ENCODE measurements at regions not wholly inside any gene's neighbourhood (a gene's known extent, or its start where the extent isn't known, plus 50 kb on each side); places are given as distances from the start of the nearest gene placed in this dataset.

DNA sequence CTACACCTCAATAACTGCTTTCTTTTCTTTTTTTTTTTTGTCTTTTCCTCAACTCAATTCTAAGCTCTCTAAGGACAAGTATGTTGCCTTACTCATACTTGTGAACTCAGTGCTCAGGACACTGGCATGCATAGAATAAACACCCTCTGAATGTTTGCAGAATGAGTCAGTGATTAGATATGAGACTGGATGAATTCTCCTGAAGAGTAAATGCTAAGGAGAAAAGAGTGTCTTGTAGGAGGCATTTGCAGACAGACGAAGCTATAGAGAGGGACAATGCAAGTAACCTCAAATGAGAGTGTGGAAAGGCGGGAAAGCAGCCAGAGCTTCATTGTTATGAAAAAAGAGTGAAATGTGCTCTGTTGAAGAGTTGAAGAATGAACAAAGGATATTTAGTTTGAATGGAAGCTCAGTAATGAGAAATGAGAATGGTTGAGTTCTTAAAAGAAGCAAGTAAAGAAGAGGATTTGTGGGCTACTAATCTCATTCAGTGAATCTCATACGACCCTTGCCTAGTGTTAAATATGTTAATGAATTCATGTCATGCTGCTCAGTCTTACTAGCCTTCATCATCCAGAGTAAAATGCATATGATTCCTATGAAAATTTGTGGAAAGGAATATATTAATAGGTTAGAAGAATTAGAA is 166.1 kb upstream of the DPYD start:
- no peaks in the 10 kb centered on the region for H3K27me3 Mint-ChIP-seq (ENCODE audit: low read depth)
- no peaks in the 10 kb centered on the region for H3K36me3 Mint-ChIP-seq (ENCODE audit: low read depth)
- H3K4me3 Mint-ChIP-seq: no peak overlapping the region
- no peaks in the 10 kb centered on the region for H3K4me1 Mint-ChIP-seq
- no peaks in the 10 kb centered on the region for H3K9me3 Mint-ChIP-seq
- no peak overlapping the region for H3K27ac Mint-ChIP-seq
- no peak for TF ChIP-seq CTCF (IDR thresholded peaks at IDR 0.05; ENCODE audit: unreplicated experiment in 3 of 3)

DNA sequence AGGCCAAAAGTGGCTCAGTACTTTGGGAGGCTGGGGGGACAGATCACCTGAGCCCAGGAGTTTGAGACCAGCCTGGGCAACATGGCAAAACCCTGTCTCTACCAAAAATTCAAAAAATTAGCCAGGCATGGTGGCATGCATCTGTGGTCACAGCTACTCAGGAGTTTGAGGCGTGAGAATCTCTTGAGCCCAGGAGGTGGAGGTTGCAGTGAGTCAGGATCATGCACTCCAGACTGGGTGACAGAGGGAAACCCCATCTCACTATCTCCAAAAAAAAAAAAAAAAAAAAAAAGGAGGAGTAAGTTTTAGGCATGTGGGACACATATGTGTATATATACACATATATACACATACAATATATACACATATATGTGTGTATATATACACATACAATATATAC is 165.3 kb upstream of the DPYD start:
- no peaks in the 10 kb centered on the region for H3K27me3 Mint-ChIP-seq (ENCODE audit: low read depth)
- H3K4me3 Mint-ChIP-seq: no peak overlapping the region
- H3K36me3 Mint-ChIP-seq (ENCODE audit: low read depth): no peaks in the 10 kb centered on the region
- no peak for TF ChIP-seq CTCF (IDR thresholded peaks at IDR 0.05; ENCODE audit: unreplicated experiment in 3 of 3)
- H3K27ac Mint-ChIP-seq: no peak overlapping the region
- H3K4me1 Mint-ChIP-seq: no peaks in the 10 kb centered on the region
- H3K9me3 Mint-ChIP-seq: no peaks in the 10 kb centered on the region

DNA sequence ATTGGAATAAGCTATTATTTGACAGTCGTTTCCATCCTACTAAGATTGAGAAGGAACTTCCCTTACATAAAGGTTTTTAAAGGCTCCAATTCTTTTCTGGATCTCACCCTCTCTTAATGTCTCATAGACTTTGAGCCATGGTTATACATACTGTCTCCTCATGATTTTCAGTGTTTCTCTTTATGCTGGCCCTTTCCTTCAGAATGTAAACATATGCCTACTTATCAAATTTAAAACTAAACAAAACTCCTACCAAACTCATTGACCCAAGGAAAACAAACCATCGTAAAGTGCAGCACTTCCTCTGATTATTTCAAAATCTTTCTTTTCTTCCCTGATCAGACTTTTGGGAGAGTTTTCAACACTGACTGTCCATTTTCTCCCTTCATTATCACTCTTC is 163.4 kb upstream of the DPYD start:
- H3K4me1 Mint-ChIP-seq: no peaks in the 10 kb centered on the region
- H3K36me3 Mint-ChIP-seq (ENCODE audit: low read depth): no peaks in the 10 kb centered on the region
- no peak for TF ChIP-seq CTCF (IDR thresholded peaks at IDR 0.05; ENCODE audit: unreplicated experiment in 3 of 3)
- no peak overlapping the region for H3K27ac Mint-ChIP-seq
- no peaks in the 10 kb centered on the region for H3K9me3 Mint-ChIP-seq
- H3K4me3 Mint-ChIP-seq: no peak overlapping the region
- H3K27me3 Mint-ChIP-seq (ENCODE audit: low read depth): no peaks in the 10 kb centered on the region

DNA sequence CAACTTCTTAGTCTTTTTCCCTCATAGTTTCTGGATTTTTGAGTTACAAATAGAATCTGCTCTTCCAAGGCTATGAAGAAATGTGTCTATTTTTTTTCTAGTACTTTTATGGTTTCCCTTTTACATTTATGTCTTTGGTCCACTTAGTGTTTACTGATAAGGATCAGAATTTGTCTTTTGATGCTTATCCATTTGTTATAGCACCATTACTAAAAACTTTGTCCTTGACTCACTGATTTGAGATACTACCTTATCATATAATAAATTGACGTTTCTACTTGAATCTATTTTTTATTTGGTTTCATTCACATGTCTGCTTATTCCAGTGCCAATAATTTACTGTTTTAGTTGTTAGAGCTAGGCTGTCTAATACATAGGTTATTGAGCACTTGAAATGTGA is 161.1 kb upstream of the DPYD start:
- Mint-ChIP-seq H3K4me1 (no peaks in the 10 kb centered on the region), H3K36me3 (ENCODE audit: low read depth) (no peaks in the 10 kb centered on the region), H3K4me3 (no peak overlapping the region), H3K27me3 (ENCODE audit: low read depth) (no peaks in the 10 kb centered on the region), H3K27ac (no peak overlapping the region), H3K9me3 (no peaks in the 10 kb centered on the region)
- no peak for TF ChIP-seq CTCF (IDR thresholded peaks at IDR 0.05; ENCODE audit: unreplicated experiment in 3 of 3)

DNA sequence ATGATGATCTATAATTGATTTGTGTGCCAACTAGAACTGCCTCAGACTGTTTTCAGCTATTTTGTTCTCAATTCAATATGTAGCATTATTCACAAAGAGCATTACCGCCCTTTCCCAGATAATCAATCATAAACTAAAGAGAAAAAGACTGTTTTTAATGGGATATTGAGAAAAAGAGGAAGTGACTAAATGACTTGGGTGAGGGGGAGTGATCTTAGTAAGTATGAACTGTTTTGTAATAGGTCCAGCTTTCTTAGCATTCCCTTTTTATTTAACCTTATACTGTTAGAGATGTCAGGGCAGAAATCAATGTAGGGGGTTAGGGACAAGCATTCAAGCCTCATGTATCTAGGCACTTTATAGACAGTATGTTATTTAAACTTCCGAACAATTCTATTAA is 157.8 kb upstream of the DPYD start:
- H3K9me3 Mint-ChIP-seq: no peaks in the 10 kb centered on the region
- no peak overlapping the region for H3K4me3 Mint-ChIP-seq
- no peaks in the 10 kb centered on the region for H3K4me1 Mint-ChIP-seq
- H3K27me3 Mint-ChIP-seq (ENCODE audit: low read depth): no peaks in the 10 kb centered on the region
- H3K27ac Mint-ChIP-seq: no peak overlapping the region
- no peak for TF ChIP-seq CTCF (IDR thresholded peaks at IDR 0.05; ENCODE audit: unreplicated experiment in 3 of 3)
- H3K36me3 Mint-ChIP-seq (ENCODE audit: low read depth): no peaks in the 10 kb centered on the region

- Mint-ChIP-seq H3K27ac (no peak overlapping the region), H3K27me3 (ENCODE audit: low read depth) (no peaks in the 10 kb centered on the region), H3K4me1 (no peaks in the 10 kb centered on the region), H3K36me3 (ENCODE audit: low read depth) (no peaks in the 10 kb centered on the region), H3K9me3 (no peaks in the 10 kb centered on the region), H3K4me3 (no peak overlapping the region)
- no peak for TF ChIP-seq CTCF (IDR thresholded peaks at IDR 0.05; ENCODE audit: unreplicated experiment in 3 of 3)
These were observed 156.9 kb upstream of the DPYD start for GRCh38 chr1:98077691-98078090.

Measured in nephron (organoid).